Fibroblast of lung (primary cell): ENCODE measurements at regions not wholly inside any gene's neighbourhood (a gene's known extent, or its start where the extent isn't known, plus 50 kb on each side); places are given as distances from the start of the nearest gene placed in this dataset.

Source experiments
- DNase-seq, 2 donors: peaks; one replicate each; pipeline versions ENCODE4 v3.0.0 to v3.0.0-alpha.2; 2010; ENCODE audit warnings: low read depth in 2 of 2
- H2AFZ ChIP-seq: 2 replicates; pipeline ENCODE4 v1.5.1; 2012; ENCODE audit warnings: low read length, control low read depth, inconsistent platforms
- H3K27ac ChIP-seq: 2 replicates; pipeline ENCODE4 v1.5.1; 2011; ENCODE audit warnings: low read length, control low read depth; ENCODE audit not compliant: insufficient read depth
- H3K27me3 ChIP-seq: 2 replicates; pipeline ENCODE4 v1.5.1; 2011; ENCODE audit warnings: mild to moderate bottlenecking, low read length; ENCODE audit not compliant: control insufficient read depth, insufficient read depth
- H3K36me3 ChIP-seq: 2 replicates; pipeline ENCODE4 v1.5.1; 2011; ENCODE audit warnings: low read length; ENCODE audit not compliant: control insufficient read depth, insufficient read depth
- H3K4me1 ChIP-seq: 2 replicates; pipeline ENCODE4 v1.5.1; 2011; ENCODE audit warnings: low read length; ENCODE audit not compliant: control insufficient read depth, insufficient read depth; ENCODE audit errors: extremely low read depth
- H3K4me2 ChIP-seq: 2 replicates; pipeline ENCODE4 v1.5.1; 2011; ENCODE audit warnings: low read length, control low read depth; ENCODE audit not compliant: insufficient read depth; ENCODE audit errors: extremely low read depth
- H3K4me3 ChIP-seq, 4 experiments: fragments of 200-600 bp in 1 of 4; sonication (generic) in 1 of 4; replicated peaks in 1 of 4; 2 replicates each; pipeline ENCODE4 v1.5.1; 2011 to 2016; ENCODE audit warnings: low read length in 4 of 4, low read depth in 3 of 4, mild to moderate bottlenecking in 3 of 4, control low read depth in 2 of 4, inconsistent platforms in 1 of 4, mixed read lengths in 1 of 4; ENCODE audit not compliant: insufficient read depth in 1 of 4; ENCODE audit errors: control extremely low read depth in 1 of 4
- H3K79me2 ChIP-seq: 2 replicates; pipeline ENCODE4 v1.5.1; 2012; ENCODE audit warnings: mild to moderate bottlenecking, low read length, inconsistent platforms; ENCODE audit not compliant: control insufficient read depth, insufficient read depth
- H3K9ac ChIP-seq: 2 replicates; pipeline ENCODE4 v1.5.1; 2011; ENCODE audit warnings: mild to moderate bottlenecking, low read length, control low read depth; ENCODE audit not compliant: insufficient read depth
- H3K9me3 ChIP-seq: 2 replicates; pipeline ENCODE4 v1.5.1; 2012; ENCODE audit warnings: low read depth, low read length; ENCODE audit not compliant: control insufficient read depth, insufficient read depth
- H4K20me1 ChIP-seq: 2 replicates; pipeline ENCODE4 v1.5.1; 2011; ENCODE audit warnings: low read length; ENCODE audit not compliant: control insufficient read depth, insufficient read depth; ENCODE audit errors: extremely low read depth
- EZH2 ChIP-seq: IDR thresholded peaks from 2 replicates; pipeline ENCODE4 v1.5.1; 2012; ENCODE audit warnings: low read length, control low read depth, mild to moderate bottlenecking; ENCODE audit errors: missing control alignments
- TF ChIP-seq, protein P1 (sequence below), 2 donors: IDR thresholded peaks in 1 of 2; conservative IDR thresholded peaks in 1 of 2; 1 replicate in 1 of 2; 2 replicates in 1 of 2; pipeline ENCODE4 v1.5.1; 2011 to 2012; ENCODE audit warnings: low read length in 2 of 2, control low read depth in 1 of 2, inconsistent platforms in 1 of 2, low read depth in 1 of 2, mild to moderate bottlenecking in 1 of 2

DNA sequence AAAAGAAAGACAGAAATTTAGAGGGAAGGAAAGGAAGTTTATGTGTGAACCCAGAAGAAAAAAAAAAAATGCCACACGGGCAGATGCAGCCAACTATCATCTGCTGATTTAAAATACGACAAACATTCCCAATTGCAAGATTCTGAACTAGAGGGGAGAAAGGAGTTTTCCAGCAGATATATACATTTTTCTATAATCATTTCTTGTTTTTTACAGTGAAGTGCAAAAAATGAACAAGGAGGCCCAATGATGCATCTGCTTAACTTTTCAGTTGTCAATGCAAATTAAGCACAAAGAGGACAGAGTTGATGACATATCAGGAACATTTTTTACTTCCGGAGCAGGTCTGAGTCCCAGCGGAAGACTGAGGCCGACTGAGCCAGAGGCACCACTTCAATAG lies 144.7 kb downstream of the MYCN start:
- Histone ChIP-seq H3K27me3 (no peaks in the 10 kb centered on the region), H2AFZ (no peak overlapping the region), H3K9ac (no peak overlapping the region), H3K36me3 (no peaks in the 10 kb centered on the region), H3K4me3 (no peak overlapping the region), H3K4me2 (no peak overlapping the region), H3K27ac (no peak overlapping the region), H3K9me3 (no peaks in the 10 kb centered on the region), H3K4me1 (no peaks in the 10 kb centered on the region), H3K79me2 (no peaks in the 10 kb centered on the region), H4K20me1 (no peaks in the 10 kb centered on the region)
- TF ChIP-seq EZH2: no peak
- TF ChIP-seq, protein P1, sequence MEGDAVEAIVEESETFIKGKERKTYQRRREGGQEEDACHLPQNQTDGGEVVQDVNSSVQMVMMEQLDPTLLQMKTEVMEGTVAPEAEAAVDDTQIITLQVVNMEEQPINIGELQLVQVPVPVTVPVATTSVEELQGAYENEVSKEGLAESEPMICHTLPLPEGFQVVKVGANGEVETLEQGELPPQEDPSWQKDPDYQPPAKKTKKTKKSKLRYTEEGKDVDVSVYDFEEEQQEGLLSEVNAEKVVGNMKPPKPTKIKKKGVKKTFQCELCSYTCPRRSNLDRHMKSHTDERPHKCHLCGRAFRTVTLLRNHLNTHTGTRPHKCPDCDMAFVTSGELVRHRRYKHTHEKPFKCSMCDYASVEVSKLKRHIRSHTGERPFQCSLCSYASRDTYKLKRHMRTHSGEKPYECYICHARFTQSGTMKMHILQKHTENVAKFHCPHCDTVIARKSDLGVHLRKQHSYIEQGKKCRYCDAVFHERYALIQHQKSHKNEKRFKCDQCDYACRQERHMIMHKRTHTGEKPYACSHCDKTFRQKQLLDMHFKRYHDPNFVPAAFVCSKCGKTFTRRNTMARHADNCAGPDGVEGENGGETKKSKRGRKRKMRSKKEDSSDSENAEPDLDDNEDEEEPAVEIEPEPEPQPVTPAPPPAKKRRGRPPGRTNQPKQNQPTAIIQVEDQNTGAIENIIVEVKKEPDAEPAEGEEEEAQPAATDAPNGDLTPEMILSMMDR (conservative IDR thresholded peaks at IDR 0.05 in 1 of 2, IDR thresholded peaks at IDR 0.05 in 1 of 2; ENCODE audit: low read depth in 1 of 2, low read length in 2 of 2): no peak
- DNase-seq: no peak

DNA sequence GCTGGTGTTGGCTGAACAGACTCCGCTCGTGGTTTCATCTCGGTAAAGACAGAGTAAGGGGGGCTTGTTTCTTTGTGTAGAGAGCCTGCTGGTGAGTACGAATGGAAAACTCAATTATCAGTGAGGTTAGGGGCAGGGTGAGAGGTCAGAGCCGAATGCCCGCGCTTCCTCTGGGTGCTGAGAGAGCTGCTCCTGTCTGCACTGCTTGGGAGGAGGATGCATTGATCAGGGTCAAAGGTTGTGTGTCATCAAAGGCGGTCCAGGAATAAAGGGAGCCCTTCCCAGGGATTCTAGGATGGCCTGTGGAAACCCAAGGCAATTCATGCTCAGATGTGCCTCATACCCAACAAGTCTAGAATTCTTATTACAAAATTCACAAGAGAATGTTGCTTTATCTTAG lies 143.9 kb downstream of the MYCN start:
- TF ChIP-seq, protein P1 (conservative IDR thresholded peaks at IDR 0.05 in 1 of 2, IDR thresholded peaks at IDR 0.05 in 1 of 2; ENCODE audit: low read depth in 1 of 2, low read length in 2 of 2): no peak
- TF ChIP-seq EZH2: no peak
- no peak overlapping the region for H3K4me2 ChIP-seq
- no peak for DNase-seq
- no peak overlapping the region for H3K27ac ChIP-seq
- H3K9ac ChIP-seq: no peak overlapping the region
- no peaks in the 10 kb centered on the region for H3K27me3 ChIP-seq
- no peaks in the 10 kb centered on the region for H3K79me2 ChIP-seq
- no peaks in the 10 kb centered on the region for H3K36me3 ChIP-seq
- H3K4me1 ChIP-seq: no peaks in the 10 kb centered on the region
- no peak overlapping the region for H2AFZ ChIP-seq
- no peaks in the 10 kb centered on the region for H3K9me3 ChIP-seq
- H4K20me1 ChIP-seq: no peaks in the 10 kb centered on the region
- no peak overlapping the region for H3K4me3 ChIP-seq

DNA sequence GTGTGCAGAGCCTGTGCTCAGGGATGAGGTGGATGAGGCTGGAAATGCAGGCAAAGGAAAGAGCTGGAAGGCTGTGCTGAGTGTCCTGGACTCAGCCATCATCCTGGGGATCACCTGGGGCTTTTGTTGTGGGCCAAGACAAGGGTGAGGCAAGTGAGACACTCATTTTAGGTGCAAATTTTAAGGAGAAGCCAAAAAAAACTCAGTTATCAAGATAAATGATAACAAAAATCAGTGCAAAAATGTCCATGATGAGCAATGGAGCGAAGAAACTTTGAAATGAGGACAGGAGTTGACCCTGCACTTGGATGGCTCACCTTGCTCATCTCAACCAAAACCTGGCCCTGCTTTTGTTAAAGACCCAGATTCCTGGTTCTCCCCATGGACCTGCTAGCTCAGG lies 141.9 kb downstream of the MYCN start:
- Histone ChIP-seq H4K20me1 (no peaks in the 10 kb centered on the region), H3K36me3 (no peaks in the 10 kb centered on the region), H3K27me3 (no peaks in the 10 kb centered on the region), H3K27ac (no peak overlapping the region), H3K4me1 (no peaks in the 10 kb centered on the region), H3K4me2 (no peak overlapping the region), H3K9me3 (no peaks in the 10 kb centered on the region), H3K79me2 (no peaks in the 10 kb centered on the region), H2AFZ (no peak overlapping the region), H3K4me3 (no peak overlapping the region), H3K9ac (no peak overlapping the region)
- TF ChIP-seq EZH2: no peak
- TF ChIP-seq, protein P1 (conservative IDR thresholded peaks at IDR 0.05 in 1 of 2, IDR thresholded peaks at IDR 0.05 in 1 of 2; ENCODE audit: low read depth in 1 of 2, low read length in 2 of 2): no peak
- no peak for DNase-seq
